ENCODE measurements at regions not wholly inside any gene's neighbourhood (a gene's known extent, or its start where the extent isn't known, plus 50 kb on each side); places are given as distances from the start of the nearest gene placed in this dataset.
A peak's percentile ranks its signal among the peaks of the same experiment; 100 is the strongest.
"Not testable (repeated sequence)": the region's sequence is repeated elsewhere in the genome, so short reads cannot be mapped to it uniquely, and the experiment has no call there.

- DNase-seq (ENCODE audit: low read depth in 4 of 4, low spot score in 3 of 4) = peak in 3 of 4 donors; percentile 87 to 94 (median 89)
Observed at GRCh38 chr6:27807441-27808241, 104.6 kb downstream of the OR2B2 start.

GRCh38 chr6:27806981-27807440 is 105.2 kb downstream of the OR2B2 start:
- DNase-seq (ENCODE audit: low read depth in 4 of 4, low spot score in 3 of 4) = peak in 1 of 4 donors; percentile 51

- no peak for DNase-seq (ENCODE audit: low read depth in 4 of 4, low spot score in 3 of 4)
Observed at GRCh38 chr6:27805347-27805746, 106.8 kb downstream of the OR2B2 start.

GRCh38 chr6:27804851-27805250 is 107.3 kb downstream of the OR2B2 start:
- no peak for DNase-seq (ENCODE audit: low read depth in 4 of 4, low spot score in 3 of 4)

GRCh38 chr6:27800731-27801373 is 111.3 kb downstream of the OR2B2 start:
- no peak for DNase-seq (ENCODE audit: low read depth in 4 of 4, low spot score in 3 of 4)

- no peak for DNase-seq (ENCODE audit: low read depth in 4 of 4, low spot score in 3 of 4)
Observed at GRCh38 chr6:27797960-27798359, 114.2 kb downstream of the OR2B2 start.

GRCh38 chr6:27796736-27797481 is 115.3 kb downstream of the OR2B2 start:
- not testable (repeated sequence) for DNase-seq (ENCODE audit: low read depth in 4 of 4, low spot score in 3 of 4)

GRCh38 chr6:27795697-27796494 is 116.3 kb downstream of the OR2B2 start:
- peak in 2 of 4 donors; percentile 75 to 82 for DNase-seq (ENCODE audit: low read depth in 4 of 4, low spot score in 3 of 4)

GRCh38 chr6:27791182-27791943 is 120.8 kb downstream of the OR2B2 start:
- peak in 1 of 4 donors; percentile 66 for DNase-seq (ENCODE audit: low read depth in 4 of 4, low spot score in 3 of 4)

GRCh38 chr6:27788376-27788775 is 123.8 kb downstream of the OR2B2 start:
- not testable (repeated sequence) for DNase-seq (ENCODE audit: low read depth in 4 of 4, low spot score in 3 of 4)

GRCh38 chr6:27786048-27786447 is 126.1 kb downstream of the OR2B2 start:
- no peak for DNase-seq (ENCODE audit: low read depth in 4 of 4, low spot score in 3 of 4)

GRCh38 chr6:27785294-27785693 is 126.9 kb downstream of the OR2B2 start:
- no peak for DNase-seq (ENCODE audit: low read depth in 4 of 4, low spot score in 3 of 4)

- no peak for DNase-seq (ENCODE audit: low read depth in 4 of 4, low spot score in 3 of 4)
Observed at GRCh38 chr6:27782748-27783147, 129.4 kb downstream of the OR2B2 start.

- no peak for DNase-seq (ENCODE audit: low read depth in 4 of 4, low spot score in 3 of 4)
Observed at GRCh38 chr6:27778625-27779417, 133.4 kb downstream of the OR2B2 start.

- DNase-seq (ENCODE audit: low read depth in 4 of 4, low spot score in 3 of 4) = no peak
Observed at GRCh38 chr6:27777614-27778355, 134.4 kb downstream of the OR2B2 start.

- no peak for DNase-seq (ENCODE audit: low read depth in 4 of 4, low spot score in 3 of 4)
Observed at GRCh38 chr6:27777126-27777525, 135.1 kb downstream of the OR2B2 start.

- DNase-seq (ENCODE audit: low read depth in 4 of 4, low spot score in 3 of 4) = no peak
Observed at GRCh38 chr6:27776504-27776903, 135.7 kb downstream of the OR2B2 start.

GRCh38 chr6:27775796-27776184 is 136.4 kb downstream of the OR2B2 start:
- no peak for DNase-seq (ENCODE audit: low read depth in 4 of 4, low spot score in 3 of 4)

Data from left renal pelvis (tissue), 4 donors.